ENCODE measurements at regions not wholly inside any gene's neighbourhood (a gene's known extent, or its start where the extent isn't known, plus 50 kb on each side); places are given as distances from the start of the nearest gene placed in this dataset.

DNA sequence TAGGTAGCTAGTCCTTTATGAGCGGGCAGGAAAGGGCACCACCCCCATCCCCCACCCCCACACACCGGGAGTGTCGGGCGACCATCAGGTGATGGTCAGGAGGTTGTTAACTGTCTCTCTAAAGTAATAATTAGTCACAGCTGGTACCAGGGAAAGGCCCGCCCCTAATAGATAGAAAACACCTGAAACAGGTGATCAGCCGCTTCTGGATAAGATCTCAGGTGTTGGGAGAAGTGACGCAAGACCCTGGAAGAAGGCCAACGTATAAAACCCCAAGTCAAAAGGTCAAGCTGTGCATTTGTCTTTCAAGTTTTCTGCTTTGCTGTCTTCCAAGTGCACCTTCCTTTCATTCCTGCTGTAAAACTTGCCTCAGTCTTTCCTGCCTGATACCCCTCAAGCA is 59.6 kb upstream of the LINC00305 start:
- no peak for DNase-seq

DNA sequence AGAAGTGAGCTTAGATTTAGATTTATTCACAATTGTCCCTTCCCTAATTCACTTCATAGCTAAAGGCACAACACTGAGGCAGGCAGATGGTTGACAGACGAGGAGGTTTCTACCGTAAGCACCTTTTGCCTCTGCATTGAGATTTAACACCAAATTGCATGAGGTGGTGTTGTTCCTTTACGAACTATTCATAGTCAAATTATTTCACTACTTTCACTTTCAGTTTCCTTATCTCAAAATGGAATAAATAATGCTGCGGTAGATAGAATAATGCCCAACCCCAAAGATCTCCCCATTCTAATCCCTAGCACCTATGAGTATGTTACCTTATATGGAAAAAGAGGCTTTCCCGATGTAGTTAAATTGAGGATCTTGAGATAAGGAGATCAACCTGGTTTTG is 58.9 kb upstream of the LINC00305 start:
- DNase-seq = no peak

DNA sequence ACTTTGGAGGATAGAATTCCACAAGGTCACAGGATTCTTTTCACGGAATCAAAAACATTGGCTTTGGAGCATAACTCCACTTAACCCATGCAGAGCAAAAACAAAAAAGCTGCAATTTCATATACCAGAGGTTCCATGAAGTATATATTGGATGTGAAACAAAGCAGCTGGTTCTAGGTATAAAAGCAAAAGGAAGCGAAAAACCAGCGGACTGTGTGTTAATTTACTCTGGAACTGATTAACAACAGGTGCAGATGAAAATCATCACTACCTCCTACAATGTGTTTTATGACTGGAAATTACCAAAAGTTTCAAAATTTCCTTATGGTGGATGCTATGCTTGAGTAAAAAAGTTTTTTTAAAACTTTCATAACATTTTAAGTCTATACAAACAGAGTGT is 54.4 kb upstream of the LINC00305 start:
- DNase-seq = no peak

DNA sequence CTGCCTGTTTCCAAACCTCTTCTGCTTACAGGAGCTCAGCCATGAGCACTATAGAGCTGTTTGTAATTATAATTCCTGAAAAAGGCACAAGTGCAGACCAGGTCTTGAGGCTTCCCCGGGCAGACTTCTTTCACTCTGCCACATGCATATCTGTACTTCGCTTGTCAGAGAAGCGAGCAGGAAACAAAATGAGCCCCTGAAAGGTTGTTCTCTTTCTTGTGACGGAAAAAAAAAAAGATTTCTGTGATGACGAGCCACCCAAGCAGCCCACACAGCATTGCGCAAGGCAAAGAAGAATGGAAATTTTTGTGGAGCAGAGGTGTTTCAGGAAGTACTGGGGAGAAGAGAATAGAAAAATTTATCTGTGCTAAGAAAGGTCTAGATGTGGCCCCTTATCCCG is 54.0 kb upstream of the LINC00305 start:
- DNase-seq = no peak

DNA sequence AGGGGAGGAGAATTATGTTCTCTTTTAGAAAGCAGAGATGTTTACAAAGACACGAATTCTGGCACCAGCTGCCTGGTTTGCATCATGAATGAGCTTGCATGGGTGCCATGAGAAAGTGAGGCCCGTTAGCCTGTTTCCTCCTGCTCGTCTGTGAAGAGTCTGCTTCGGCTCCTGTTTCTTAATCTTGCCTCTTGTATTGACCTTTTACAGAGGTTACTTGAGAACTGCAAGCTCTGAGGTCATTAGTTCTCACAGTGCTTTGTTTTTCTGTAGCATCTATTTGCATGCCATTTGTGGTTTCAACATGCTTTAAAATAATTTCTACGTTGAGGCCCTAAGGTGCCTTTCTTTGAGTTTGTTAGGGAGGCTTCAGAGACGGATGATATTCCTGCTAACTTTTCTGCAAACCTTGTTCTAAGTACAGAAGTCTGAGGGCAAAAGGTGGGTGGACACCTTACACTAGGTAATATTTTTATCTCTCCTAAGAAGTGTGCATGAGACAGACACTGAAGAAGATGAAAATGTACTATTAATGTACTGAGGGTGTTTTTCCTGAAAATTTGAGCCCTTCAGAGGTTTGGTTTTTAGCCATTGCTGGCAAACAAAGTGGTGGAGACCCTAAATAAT is 53.4 kb upstream of the LINC00305 start:
- DNase-seq = no peak

DNA sequence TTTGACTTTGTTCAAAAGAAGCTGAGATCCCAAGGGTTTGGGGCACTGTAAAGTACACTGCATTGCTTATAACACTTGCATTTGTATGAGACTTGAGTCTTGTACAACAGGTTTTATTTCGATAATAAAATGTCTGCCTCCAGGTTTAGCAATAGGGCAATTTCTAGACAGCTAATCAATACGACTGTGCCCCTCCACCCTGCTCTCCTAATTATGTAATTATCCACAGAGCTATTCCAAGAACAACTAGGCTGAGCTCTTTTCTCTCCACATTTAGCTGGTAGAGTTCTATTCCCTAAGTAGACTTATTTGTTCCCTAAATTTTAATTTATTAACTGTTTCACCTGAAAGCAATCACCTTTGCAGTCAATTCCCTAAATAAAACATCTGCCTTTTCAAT is 52.9 kb upstream of the LINC00305 start:
- no peak for DNase-seq

DNA sequence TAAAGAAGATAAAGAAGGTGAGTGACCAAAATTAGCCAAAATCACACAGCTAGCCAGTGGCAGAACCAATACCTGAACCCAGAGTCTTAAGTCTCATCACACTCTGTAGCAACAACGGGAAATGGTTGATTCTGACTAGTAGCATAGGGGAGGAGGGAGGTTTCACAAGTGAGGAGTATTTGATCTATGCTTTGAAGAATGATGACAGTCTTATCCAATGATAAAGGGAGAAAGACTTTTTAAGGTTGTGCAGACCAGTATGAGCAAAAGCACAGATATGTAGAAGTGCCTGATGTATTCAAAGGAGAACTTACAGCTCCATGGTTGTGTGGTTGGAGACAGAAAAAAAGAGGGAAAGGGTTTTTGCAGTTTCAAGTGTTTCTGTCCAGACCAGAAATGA is 50.7 kb upstream of the LINC00305 start:
- no peak for DNase-seq
